Suprapubic skin (tissue), 4 donors: ENCODE measurements at regions not wholly inside any gene's neighbourhood (a gene's known extent, or its start where the extent isn't known, plus 50 kb on each side); places are given as distances from the start of the nearest gene placed in this dataset.

ENCODE experiments used
- CTCF ChIP-seq, 2 donors: fragments of 200-600 bp in 1 of 2; fragments of 450-650 bp in 1 of 2; sonication (generic) in 1 of 2; IDR thresholded peaks; one replicate each; pipeline ENCODE4 v1.5.1; 2016 to 2019; ENCODE audit warnings: antibody characterized with exemption in 2 of 2, mild to moderate bottlenecking in 1 of 2, moderate library complexity in 1 of 2
- EP300 ChIP-seq: sonication (generic); formaldehyde crosslinking; IDR thresholded peaks from one replicate; pipeline ENCODE4 v1.6.1; 2017; ENCODE audit warnings: antibody characterized with exemption
- POLR2A ChIP-seq, 2 donors: fragments of 450-650 bp; IDR thresholded peaks; one replicate each; pipeline ENCODE4 v1.6.1; 2017; ENCODE audit warnings: antibody characterized with exemption in 2 of 2, mild to moderate bottlenecking in 2 of 2, moderate library complexity in 2 of 2
- POLR2AphosphoS5 ChIP-seq, 3 donors: sonication (generic); formaldehyde crosslinking; IDR thresholded peaks; one replicate each; pipeline ENCODE4 v1.6.1; 2017; ENCODE audit warnings: antibody characterized with exemption in 3 of 3

GRCh38 chr7:10122551-10123100 is 851.0 kb upstream of the PHF14 start:
- TF ChIP-seq POLR2A (IDR thresholded peaks at IDR 0.05) (no peak), CTCF (IDR thresholded peaks at IDR 0.05) (no peak), EP300 (no peak), POLR2AphosphoS5 (IDR thresholded peaks at IDR 0.05) (no peak)
